Panc1 (cell line): ENCODE measurements at regions not wholly inside any gene's neighbourhood (a gene's known extent, or its start where the extent isn't known, plus 50 kb on each side); places are given as distances from the start of the nearest gene placed in this dataset.

Experiments
- ATAC-seq: fragments of 200-7000 bp; cut with Tn5 transposase; 2 replicates; pipeline ENCODE4 v1.9.1; 2020; ENCODE audit warnings: mild to moderate bottlenecking, moderate library complexity
- BruUV-seq: library from RNA; stranded (reverse); fragments of 400-500 nt; replicated peaks from 2 replicates; lab custom pipeline; 2021; lab: Mats Ljungman, UMichigan
- CTCF ChIA-PET: fragments of 300-600 bp; sonication (Branson Sonifier 250); formaldehyde crosslinking; loops from one replicate; lab custom pipeline; 2022; ENCODE audit warnings: antibody characterized with exemption; lab: Charles Lee
- POLR2A ChIA-PET: fragments of 300-600 bp; sonication (Branson Sonifier 250); formaldehyde crosslinking; loops from one replicate; lab custom pipeline; 2022; ENCODE audit warnings: antibody characterized with exemption; lab: Charles Lee
- DNase-seq: peaks from one replicate; pipeline ENCODE4 v3.0.0-alpha.2; 2010; ENCODE audit warnings: low read depth, low spot score
- H3K27ac ChIP-seq: 2 replicates; pipeline ENCODE4 v1.5.1; 2011; ENCODE audit warnings: mild to moderate bottlenecking, low read length, inconsistent platforms
- H3K27me3 ChIP-seq: fragments of 200-500 bp; sonication (Bioruptor generic); 2 replicates; pipeline ENCODE4 v1.6.0; 2014; ENCODE audit warnings: low read length, inconsistent platforms; ENCODE audit not compliant: control insufficient read depth, insufficient read depth
- H3K36me3 ChIP-seq: fragments of 200-500 bp; sonication (Bioruptor generic); 2 replicates; pipeline ENCODE4 v1.5.1; 2014; ENCODE audit warnings: inconsistent platforms, mild to moderate bottlenecking, low read length, moderate library complexity; ENCODE audit not compliant: control insufficient read depth, insufficient read depth
- H3K4me1 ChIP-seq: 2 replicates; pipeline ENCODE4 v1.5.1; 2011; ENCODE audit warnings: inconsistent platforms, mild to moderate bottlenecking, low read length, moderate library complexity; ENCODE audit not compliant: control insufficient read depth, insufficient read depth
- H3K4me3 ChIP-seq, 2 experiments: 2 replicates each; pipeline ENCODE4 v1.5.1; 2011 to 2012; ENCODE audit warnings: low read depth in 2 of 2, low read length in 2 of 2, mild to moderate bottlenecking in 2 of 2, inconsistent platforms in 1 of 2, moderate library complexity in 1 of 2
- H3K9me3 ChIP-seq: fragments of 200-500 bp; sonication (Bioruptor generic); 2 replicates; pipeline ENCODE4 v1.5.1; 2014; ENCODE audit warnings: low read depth, mild to moderate bottlenecking, inconsistent platforms, low read length, moderate library complexity; ENCODE audit not compliant: control insufficient read depth, insufficient read depth
- CTCF ChIP-seq: fragments of 450-650 bp; IDR thresholded peaks from 2 replicates; pipeline ENCODE4 v1.5.1; 2017; ENCODE audit warnings: mild to moderate bottlenecking
- POLR2AphosphoS5 ChIP-seq: IDR thresholded peaks from 2 replicates; pipeline ENCODE4 v1.6.1; 2012; ENCODE audit warnings: mild to moderate bottlenecking, low read depth, low read length, moderate library complexity
- SIN3A ChIP-seq: IDR thresholded peaks from 2 replicates; pipeline ENCODE4 v1.6.1; 2012; ENCODE audit warnings: low read depth, mild to moderate bottlenecking, low read length, moderate library complexity, borderline replicate concordance; ENCODE audit not compliant: insufficient read depth
- TCF7L2 ChIP-seq: IDR thresholded peaks from 2 replicates; pipeline ENCODE4 v1.6.1; 2011; ENCODE audit warnings: mild to moderate bottlenecking, low read depth, low read length, inconsistent platforms
- in situ Hi-C: cut with HindIII; loops from 2 replicates; pipeline ENCODE4 v1.10.0; 2016; ENCODE audit warnings: low sequenced_read_pairs, low pct_unique_long_range_greater_than_20kb
- intact Hi-C: fragments of 100-400 bp; cut with micrococcal nuclease; formaldehyde crosslinking; loops from one replicate; pipeline ENCODE4 v1.10.0; 2022; ENCODE audit not compliant: unreplicated experiment
- TF ChIP-seq, protein P1 (sequence below), 2 experiments: IDR thresholded peaks; 2 replicates each; pipeline ENCODE4 v1.6.1; 2011 to 2012; ENCODE audit warnings: low read depth in 2 of 2, control low read depth in 1 of 2, low read length in 1 of 2, mild to moderate bottlenecking in 1 of 2, moderate library complexity in 1 of 2; ENCODE audit not compliant: insufficient read depth in 1 of 2

DNA sequence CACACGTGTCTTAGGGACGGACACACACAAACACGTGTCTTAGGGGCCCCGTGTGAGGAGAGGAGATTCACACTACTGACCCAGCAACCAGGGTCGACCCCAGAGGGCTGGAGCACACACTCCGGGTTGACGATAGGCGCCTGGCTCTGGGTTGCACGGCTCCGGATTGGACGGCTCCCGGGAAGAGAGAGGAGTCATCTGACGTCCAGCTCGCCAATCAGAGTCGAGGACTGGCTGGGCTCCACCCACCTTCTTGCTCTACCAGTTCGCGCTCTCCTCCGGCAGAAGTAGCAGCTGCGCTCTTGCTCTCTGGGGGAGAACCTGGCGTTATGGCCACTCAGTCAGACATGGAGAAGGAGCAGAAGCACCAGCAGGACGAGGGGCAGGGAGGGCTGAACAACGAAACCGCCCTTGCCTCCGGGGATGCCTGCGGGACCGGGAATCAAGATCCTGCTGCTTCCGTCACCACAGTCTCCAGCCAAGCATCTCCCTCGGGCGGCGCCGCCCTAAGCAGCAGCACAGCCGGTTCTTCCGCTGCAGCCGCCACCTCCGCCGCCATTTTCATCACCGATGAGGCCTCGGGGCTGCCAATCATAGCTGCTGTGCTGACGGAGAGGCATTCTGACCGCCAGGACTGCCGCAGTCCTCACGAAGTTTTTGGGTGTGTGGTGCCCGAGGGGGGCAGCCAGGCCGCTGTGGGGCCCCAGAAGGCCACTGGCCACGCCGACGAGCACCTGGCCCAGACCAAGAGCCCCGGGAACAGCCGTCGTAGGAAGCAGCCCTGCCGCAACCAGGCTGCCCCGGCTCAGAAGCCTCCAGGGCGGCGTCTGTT is 74.3 kb downstream of the NUDT10 start:
- POLR2A ChIA-PET = no interaction called here
- H3K27me3 ChIP-seq = no peaks in the 10 kb centered on the region
- no TSS peak for BruUV-seq
- no peak overlapping the region for H3K4me3 ChIP-seq
- H3K36me3 ChIP-seq = no peaks in the 10 kb centered on the region
- no peak overlapping the region for H3K27ac ChIP-seq
- intact Hi-C loops (no loop called here), in situ Hi-C loops (no loop called here)
- H3K9me3 ChIP-seq = no peaks in the 10 kb centered on the region
- ATAC-seq (no peak), DNase-seq (no peak)
- TF ChIP-seq, protein P1, sequence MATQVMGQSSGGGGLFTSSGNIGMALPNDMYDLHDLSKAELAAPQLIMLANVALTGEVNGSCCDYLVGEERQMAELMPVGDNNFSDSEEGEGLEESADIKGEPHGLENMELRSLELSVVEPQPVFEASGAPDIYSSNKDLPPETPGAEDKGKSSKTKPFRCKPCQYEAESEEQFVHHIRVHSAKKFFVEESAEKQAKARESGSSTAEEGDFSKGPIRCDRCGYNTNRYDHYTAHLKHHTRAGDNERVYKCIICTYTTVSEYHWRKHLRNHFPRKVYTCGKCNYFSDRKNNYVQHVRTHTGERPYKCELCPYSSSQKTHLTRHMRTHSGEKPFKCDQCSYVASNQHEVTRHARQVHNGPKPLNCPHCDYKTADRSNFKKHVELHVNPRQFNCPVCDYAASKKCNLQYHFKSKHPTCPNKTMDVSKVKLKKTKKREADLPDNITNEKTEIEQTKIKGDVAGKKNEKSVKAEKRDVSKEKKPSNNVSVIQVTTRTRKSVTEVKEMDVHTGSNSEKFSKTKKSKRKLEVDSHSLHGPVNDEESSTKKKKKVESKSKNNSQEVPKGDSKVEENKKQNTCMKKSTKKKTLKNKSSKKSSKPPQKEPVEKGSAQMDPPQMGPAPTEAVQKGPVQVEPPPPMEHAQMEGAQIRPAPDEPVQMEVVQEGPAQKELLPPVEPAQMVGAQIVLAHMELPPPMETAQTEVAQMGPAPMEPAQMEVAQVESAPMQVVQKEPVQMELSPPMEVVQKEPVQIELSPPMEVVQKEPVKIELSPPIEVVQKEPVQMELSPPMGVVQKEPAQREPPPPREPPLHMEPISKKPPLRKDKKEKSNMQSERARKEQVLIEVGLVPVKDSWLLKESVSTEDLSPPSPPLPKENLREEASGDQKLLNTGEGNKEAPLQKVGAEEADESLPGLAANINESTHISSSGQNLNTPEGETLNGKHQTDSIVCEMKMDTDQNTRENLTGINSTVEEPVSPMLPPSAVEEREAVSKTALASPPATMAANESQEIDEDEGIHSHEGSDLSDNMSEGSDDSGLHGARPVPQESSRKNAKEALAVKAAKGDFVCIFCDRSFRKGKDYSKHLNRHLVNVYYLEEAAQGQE (IDR thresholded peaks at IDR 0.05; ENCODE audit: insufficient read depth in 1 of 2, low read depth in 2 of 2, low read length in 1 of 2) = no peak
- no peak for TF ChIP-seq SIN3A
- TF ChIP-seq POLR2AphosphoS5 = no peak
- no peak for TF ChIP-seq CTCF
- TF ChIP-seq TCF7L2 = no peak
- CTCF ChIA-PET = no interaction called here
- no peaks in the 10 kb centered on the region for H3K4me1 ChIP-seq

- H3K9me3 ChIP-seq = no peaks in the 10 kb centered on the region
- in situ Hi-C loops (no loop called here), intact Hi-C loops (no loop called here)
- BruUV-seq = no TSS peak
- no peak overlapping the region for H3K27ac ChIP-seq
- H3K4me1 ChIP-seq = no peaks in the 10 kb centered on the region
- TF ChIP-seq POLR2AphosphoS5 = no peak
- no peak for TF ChIP-seq CTCF
- TF ChIP-seq TCF7L2 = no peak
- TF ChIP-seq SIN3A = no peak
- TF ChIP-seq, protein P1 (IDR thresholded peaks at IDR 0.05; ENCODE audit: insufficient read depth in 1 of 2, low read depth in 2 of 2, low read length in 1 of 2) = no peak
- ATAC-seq (no peak), DNase-seq (no peak)
- H3K36me3 ChIP-seq = no peaks in the 10 kb centered on the region
- ChIA-PET POLR2A (no interaction called here), CTCF (no interaction called here)
- no peak overlapping the region for H3K4me3 ChIP-seq
- H3K27me3 ChIP-seq = no peaks in the 10 kb centered on the region
Measured at GRCh38 chrX:51404445-51404844, 71.8 kb downstream of the NUDT10 start.
